ENCODE measurements at regions not wholly inside any gene's neighbourhood (a gene's known extent, or its start where the extent isn't known, plus 50 kb on each side); places are given as distances from the start of the nearest gene placed in this dataset.

DNA sequence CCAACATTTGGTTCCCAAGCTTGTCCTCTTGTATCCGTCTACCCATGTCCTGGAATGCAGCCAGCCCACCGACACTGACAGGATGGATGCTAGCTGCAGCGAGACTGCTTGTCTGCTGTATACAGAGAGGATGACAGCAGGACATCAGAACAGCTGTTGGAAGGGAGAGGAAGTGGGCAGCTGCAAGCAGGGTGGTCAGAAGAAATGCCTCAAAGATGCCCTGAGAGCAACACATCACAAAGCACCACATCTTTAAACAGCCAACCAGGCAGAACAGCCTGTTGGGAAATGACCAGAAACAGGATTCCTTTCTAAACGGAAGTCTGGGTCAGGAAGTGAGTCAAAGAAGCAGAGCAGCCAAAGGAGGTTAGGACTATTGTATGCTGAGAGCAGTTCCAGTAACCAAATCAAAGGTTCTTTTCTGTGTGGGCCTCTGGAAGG lies 219.1 kb downstream of the NDUFS4 start:
- TF ChIP-seq CTCF (IDR thresholded peaks at IDR 0.05) (no peak), PRDM15 (CRISPR knock-in tag; IDR thresholded peaks at IDR 0.05) (no peak), ETV6 (CRISPR knock-in tag; IDR thresholded peaks at IDR 0.05) (no peak), HMGXB4 (CRISPR knock-in tag; IDR thresholded peaks at IDR 0.05) (no peak), USF2 (CRISPR knock-in tag; IDR thresholded peaks at IDR 0.05) (no peak), CREB1 (CRISPR knock-in tag; IDR thresholded peaks at IDR 0.05) (no peak), ZNF416 (CRISPR knock-in tag; IDR thresholded peaks at IDR 0.05) (no peak), ZNF138 (CRISPR knock-in tag; conservative IDR thresholded peaks at IDR 0.05) (no peak), TEAD4 (CRISPR knock-in tag; IDR thresholded peaks at IDR 0.05) (no peak)
- TF ChIP-seq, protein P1, sequence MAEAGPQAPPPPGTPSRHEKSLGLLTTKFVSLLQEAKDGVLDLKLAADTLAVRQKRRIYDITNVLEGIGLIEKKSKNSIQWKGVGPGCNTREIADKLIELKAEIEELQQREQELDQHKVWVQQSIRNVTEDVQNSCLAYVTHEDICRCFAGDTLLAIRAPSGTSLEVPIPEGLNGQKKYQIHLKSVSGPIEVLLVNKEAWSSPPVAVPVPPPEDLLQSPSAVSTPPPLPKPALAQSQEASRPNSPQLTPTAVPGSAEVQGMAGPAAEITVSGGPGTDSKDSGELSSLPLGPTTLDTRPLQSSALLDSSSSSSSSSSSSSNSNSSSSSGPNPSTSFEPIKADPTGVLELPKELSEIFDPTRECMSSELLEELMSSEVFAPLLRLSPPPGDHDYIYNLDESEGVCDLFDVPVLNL (CRISPR knock-in tag; IDR thresholded peaks at IDR 0.05; ENCODE audit: borderline replicate concordance, low read depth) = no peak
- TF ChIP-seq, protein P2, sequence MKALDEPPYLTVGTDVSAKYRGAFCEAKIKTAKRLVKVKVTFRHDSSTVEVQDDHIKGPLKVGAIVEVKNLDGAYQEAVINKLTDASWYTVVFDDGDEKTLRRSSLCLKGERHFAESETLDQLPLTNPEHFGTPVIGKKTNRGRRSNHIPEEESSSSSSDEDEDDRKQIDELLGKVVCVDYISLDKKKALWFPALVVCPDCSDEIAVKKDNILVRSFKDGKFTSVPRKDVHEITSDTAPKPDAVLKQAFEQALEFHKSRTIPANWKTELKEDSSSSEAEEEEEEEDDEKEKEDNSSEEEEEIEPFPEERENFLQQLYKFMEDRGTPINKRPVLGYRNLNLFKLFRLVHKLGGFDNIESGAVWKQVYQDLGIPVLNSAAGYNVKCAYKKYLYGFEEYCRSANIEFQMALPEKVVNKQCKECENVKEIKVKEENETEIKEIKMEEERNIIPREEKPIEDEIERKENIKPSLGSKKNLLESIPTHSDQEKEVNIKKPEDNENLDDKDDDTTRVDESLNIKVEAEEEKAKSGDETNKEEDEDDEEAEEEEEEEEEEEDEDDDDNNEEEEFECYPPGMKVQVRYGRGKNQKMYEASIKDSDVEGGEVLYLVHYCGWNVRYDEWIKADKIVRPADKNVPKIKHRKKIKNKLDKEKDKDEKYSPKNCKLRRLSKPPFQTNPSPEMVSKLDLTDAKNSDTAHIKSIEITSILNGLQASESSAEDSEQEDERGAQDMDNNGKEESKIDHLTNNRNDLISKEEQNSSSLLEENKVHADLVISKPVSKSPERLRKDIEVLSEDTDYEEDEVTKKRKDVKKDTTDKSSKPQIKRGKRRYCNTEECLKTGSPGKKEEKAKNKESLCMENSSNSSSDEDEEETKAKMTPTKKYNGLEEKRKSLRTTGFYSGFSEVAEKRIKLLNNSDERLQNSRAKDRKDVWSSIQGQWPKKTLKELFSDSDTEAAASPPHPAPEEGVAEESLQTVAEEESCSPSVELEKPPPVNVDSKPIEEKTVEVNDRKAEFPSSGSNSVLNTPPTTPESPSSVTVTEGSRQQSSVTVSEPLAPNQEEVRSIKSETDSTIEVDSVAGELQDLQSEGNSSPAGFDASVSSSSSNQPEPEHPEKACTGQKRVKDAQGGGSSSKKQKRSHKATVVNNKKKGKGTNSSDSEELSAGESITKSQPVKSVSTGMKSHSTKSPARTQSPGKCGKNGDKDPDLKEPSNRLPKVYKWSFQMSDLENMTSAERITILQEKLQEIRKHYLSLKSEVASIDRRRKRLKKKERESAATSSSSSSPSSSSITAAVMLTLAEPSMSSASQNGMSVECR (CRISPR knock-in tag; IDR thresholded peaks at IDR 0.05; ENCODE audit: borderline replicate concordance) = no peak
- TF ChIP-seq, protein P3, sequence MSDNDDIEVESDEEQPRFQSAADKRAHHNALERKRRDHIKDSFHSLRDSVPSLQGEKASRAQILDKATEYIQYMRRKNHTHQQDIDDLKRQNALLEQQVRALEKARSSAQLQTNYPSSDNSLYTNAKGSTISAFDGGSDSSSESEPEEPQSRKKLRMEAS (CRISPR knock-in tag; IDR thresholded peaks at IDR 0.05) = no peak

All from WTC11 (cell line).